ENCODE measurements at regions not wholly inside any gene's neighbourhood (a gene's known extent, or its start where the extent isn't known, plus 50 kb on each side); places are given as distances from the start of the nearest gene placed in this dataset.
A peak's percentile ranks its signal among the peaks of the same experiment; 100 is the strongest.
"Not testable (repeated sequence)": the region's sequence is repeated elsewhere in the genome, so short reads cannot be mapped to it uniquely, and the experiment has no call there.

DNA sequence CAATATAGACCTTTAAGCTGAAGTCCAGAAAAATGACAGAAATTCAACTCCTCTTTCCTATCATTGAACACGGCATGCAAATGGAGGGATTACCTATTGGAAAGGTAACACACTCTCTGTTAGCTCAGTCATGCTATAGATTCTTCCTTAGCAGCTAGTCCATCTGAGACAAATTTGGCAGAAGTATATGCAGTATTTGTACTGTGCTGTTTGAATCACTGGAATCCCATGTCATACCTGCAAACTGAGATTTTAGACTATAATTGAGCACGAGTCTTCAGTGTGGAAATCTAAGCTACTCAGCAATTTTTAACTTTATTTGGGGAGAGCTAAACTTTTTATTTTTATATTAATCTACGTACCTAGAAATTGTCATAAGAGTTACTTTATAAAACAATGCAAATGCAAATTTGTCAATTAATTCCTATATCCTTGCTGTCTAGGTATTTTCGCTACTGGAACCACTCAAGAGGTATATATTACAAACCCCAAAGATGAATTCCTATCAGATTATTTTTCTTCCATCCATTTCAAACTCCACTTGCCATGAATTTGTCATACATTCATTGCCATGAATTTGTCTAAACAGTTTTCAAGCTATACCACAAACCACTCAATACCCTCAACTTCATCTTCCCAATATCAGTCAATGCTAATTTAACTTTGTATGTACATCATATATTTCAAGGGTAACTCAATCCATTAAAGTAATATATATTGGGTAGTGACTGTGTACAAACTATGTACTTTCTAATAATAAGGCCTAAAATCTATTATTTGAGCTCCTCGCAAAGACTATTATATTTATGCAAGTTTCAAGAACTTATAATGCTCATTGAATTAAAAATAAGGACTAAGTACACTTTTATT, 224.8 kb downstream of the MEF2C start:
- in situ Hi-C loops (cut with MboI; ENCODE audit: low pct_unique_long_range_greater_than_20kb in 2 of 9, low sequenced_read_pairs in 9 of 9, unreplicated experiment in 9 of 9): loop anchor here in 7 of 9 experiments (25.0 kb wide), 5 partner anchors 171 to 521 kb away; partner anchors contain the start of gene TMEM161B (in 1 of the 7)
- WGBS, 10 experiments: 53 to 100% (median 95%) methylated on average over 1 to 5 of the region's 5 CpGs
- Histone ChIP-seq H3K4me1 (replicated peaks in 1 of 2) (peaks cover 11 to 21% of the 10 kb centered on the region in 2 donors), H3K27ac (no peak overlapping the region), H3K4me3 (no peak overlapping the region)
- no peak for ATAC-seq (replicated peaks in 6 of 8)

DNA sequence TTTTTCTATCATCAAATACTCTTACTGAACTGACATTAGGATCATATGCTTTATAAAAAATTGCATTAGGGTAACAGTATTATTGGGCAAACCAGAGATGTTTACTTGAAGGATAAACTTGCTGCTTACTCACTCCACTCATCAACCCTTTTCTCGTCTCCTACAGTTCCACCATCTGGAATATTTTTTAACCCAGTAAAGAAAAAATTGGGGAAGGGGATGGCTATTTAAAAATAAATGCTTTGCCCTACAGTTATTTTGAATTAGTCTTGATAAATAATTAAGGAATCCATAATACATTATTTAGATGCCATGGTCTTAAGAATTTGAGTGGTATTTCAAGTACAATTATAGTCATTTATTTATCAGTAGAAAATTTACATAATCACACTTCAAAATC, 225.8 kb downstream of the MEF2C start:
- H3K4me3 ChIP-seq: no peak overlapping the region
- H3K27ac ChIP-seq: no peak overlapping the region
- in situ Hi-C loops (cut with MboI; ENCODE audit: low pct_unique_long_range_greater_than_20kb in 2 of 9, low sequenced_read_pairs in 9 of 9, unreplicated experiment in 9 of 9): loop anchor here in 7 of 9 experiments (25.0 kb wide), 5 partner anchors 170 to 520 kb away; partner anchors contain the start of gene TMEM161B (in 1 of the 7)
- H3K4me1 ChIP-seq (replicated peaks in 1 of 2): peaks cover 11 to 19% of the 10 kb centered on the region in 2 donors
- no peak for ATAC-seq (replicated peaks in 6 of 8)
- 0 to 100% (median 100%) methylated on average over 1 of the region's 1 CpG; no CpG with 5 or more reads in 3 of the 10 experiments for WGBS, 10 experiments

DNA sequence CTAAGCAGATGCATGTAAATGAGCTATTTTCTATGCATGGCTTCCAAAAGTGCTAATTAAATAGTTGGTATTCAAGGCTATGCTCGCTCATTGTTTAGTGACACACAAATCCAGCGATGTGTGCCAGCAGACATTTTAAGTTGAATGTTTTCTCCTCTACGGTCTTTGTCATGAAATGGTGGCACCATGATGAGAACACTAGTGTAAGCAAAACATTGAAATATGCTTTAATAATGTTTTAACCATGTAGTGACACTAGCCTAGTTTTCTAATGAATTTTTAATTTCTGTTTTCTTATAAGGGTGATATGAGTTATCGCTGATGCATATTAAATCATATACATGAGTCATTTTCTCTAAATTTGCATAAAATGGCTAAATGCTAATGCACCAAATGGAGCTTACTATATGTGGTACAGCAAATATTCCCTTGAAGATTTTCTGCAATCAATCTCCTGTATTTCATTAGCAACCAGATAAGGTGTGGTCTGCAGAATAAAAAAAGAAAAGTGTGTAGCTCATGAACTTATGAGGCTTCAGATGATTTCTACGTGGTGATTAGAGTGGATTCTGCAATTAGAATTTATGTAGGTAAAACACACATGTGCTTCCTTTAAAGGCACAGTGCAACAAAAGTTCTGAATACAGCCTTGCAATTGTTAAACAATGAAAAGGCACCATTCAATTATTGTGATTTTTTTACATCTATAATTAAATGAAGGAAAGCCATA, 226.6 kb downstream of the MEF2C start:
- Histone ChIP-seq H3K4me3 (peak overlapping the region in 1 of 5 donors; percentile 13), H3K27ac (no peak overlapping the region), H3K4me1 (replicated peaks in 1 of 2) (peaks cover 11 to 16% of the 10 kb centered on the region in 2 donors)
- ATAC-seq (replicated peaks in 6 of 8): no peak
- in situ Hi-C loops (cut with MboI; ENCODE audit: low pct_unique_long_range_greater_than_20kb in 2 of 9, low sequenced_read_pairs in 9 of 9, unreplicated experiment in 9 of 9): loop anchor here in 7 of 9 experiments (25.0 kb wide), 5 partner anchors 169 to 519 kb away; partner anchors contain the start of gene TMEM161B (in 1 of the 7)
- WGBS, 10 experiments: 15 to 84% (median 55%) methylated on average over 3 to 5 of the region's 5 CpGs; no CpG with 5 or more reads in 1 of the 10 experiments

DNA sequence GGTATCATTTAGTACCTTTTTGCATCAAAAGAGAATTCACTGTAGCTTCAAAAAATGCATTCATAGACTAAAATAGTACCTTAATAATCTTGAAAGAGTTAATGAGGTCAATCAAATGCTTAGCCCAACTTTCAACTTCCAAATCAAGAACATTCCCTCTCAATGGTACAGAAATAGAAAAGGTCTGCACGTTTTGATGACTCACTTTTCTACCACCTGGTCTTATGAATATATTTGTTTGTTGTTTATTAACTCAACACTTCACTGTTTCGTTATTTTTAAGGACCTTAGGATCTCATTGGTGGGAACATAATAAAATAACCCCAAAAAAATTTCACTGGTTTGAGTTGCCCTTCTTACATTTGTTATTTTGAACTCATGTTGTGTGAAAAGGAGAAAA, 229.5 kb downstream of the MEF2C start:
- in situ Hi-C loops (cut with MboI; ENCODE audit: low pct_unique_long_range_greater_than_20kb in 2 of 9, low sequenced_read_pairs in 9 of 9, unreplicated experiment in 9 of 9): loop anchor here in 7 of 9 experiments (25.0 kb wide), 5 partner anchors 166 to 516 kb away; partner anchors contain the start of gene TMEM161B (in 1 of the 7)
- no peak overlapping the region for H3K27ac ChIP-seq

DNA sequence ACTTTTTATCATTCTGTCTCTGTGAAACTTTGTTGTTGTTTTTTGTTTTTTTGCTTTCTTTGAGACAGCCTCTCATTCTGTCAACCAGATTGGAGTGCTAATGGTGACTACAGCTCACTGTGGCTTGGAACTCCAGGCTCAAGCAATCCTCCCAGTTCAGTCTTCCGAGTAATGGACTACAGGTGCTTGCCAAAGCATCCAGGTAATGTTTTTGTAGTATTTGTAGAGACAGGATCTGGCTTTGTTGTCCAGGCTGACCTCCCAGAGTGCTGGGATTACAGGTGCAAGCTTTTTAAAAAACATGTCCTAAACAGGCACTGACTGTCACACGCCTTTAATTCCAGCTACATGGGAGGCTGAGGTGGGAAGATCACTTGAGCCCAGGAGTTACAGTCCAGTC, 235.1 kb downstream of the MEF2C start:
- no peak overlapping the region for H3K4me3 ChIP-seq
- no peak for ATAC-seq (replicated peaks in 6 of 8)
- no peak overlapping the region for H3K27ac ChIP-seq
- no peaks in the 10 kb centered on the region for H3K4me1 ChIP-seq (replicated peaks in 1 of 2)
- in situ Hi-C loops (cut with MboI; ENCODE audit: low pct_unique_long_range_greater_than_20kb in 2 of 9, low sequenced_read_pairs in 9 of 9, unreplicated experiment in 9 of 9): no loop called here
- 14 to 100% (median 100%) methylated on average over 1 to 2 of the region's 2 CpGs; no CpG with 5 or more reads in 3 of the 10 experiments for WGBS, 10 experiments

More for the DNA sequence above, 229.5 kb downstream of the MEF2C start:
- no peak for ATAC-seq (replicated peaks in 6 of 8)
- Histone ChIP-seq H3K4me3 (no peak overlapping the region), H3K4me1 (replicated peaks in 1 of 2) (peaks cover 0 to 8% of the 10 kb centered on the region in 2 donors)
- 0 to 90% (median 55%) methylated on average over 1 to 2 of the region's 2 CpGs for WGBS, 10 experiments

DNA sequence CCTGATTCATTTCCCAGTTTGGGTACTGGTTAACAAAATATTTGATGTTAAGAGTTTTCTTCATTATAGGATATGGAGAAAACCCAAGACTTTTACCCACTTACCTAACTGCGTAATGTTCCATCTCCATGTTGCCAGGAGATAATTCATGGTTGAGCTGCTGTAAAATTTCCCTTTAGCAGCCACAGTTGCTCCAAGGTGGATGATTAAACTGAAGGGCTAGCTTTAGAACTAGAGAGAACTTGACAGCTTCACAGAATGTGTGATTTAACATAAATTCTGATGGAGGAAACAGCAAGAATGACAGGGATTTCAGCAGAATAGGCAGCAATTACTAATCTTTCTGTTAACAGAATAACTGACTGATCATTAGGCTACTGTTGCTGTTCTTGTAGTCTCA, 236.1 kb downstream of the MEF2C start:
- Histone ChIP-seq H3K4me1 (replicated peaks in 1 of 2) (no peaks in the 10 kb centered on the region), H3K27ac (no peak overlapping the region), H3K4me3 (no peak overlapping the region)
- in situ Hi-C loops (cut with MboI; ENCODE audit: low pct_unique_long_range_greater_than_20kb in 2 of 9, low sequenced_read_pairs in 9 of 9, unreplicated experiment in 9 of 9): no loop called here
- no peak for ATAC-seq (replicated peaks in 6 of 8)
- 67 to 100% (median 100%) methylated on average over 1 of the region's 1 CpG; no CpG with 5 or more reads in 5 of the 10 experiments for WGBS, 10 experiments

DNA sequence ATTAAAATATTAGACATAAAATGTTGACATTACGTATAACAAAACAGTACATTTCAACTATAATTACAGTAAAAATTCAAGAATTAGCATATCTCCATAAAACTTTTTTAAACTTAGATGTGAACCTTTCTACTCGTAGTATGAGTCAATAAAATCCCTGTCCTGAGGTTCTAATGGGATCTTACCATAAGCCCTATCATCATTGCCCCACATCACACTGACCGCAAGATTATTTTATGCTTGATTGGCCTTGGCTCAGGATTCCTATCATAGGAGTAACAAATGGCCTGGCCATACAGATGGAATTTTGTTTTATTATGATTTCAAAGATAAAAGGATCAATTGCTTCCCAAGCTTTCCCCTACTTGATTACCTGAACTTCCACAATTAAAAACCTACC, 238.3 kb downstream of the MEF2C start:
- Histone ChIP-seq H3K4me1 (replicated peaks in 1 of 2) (no peaks in the 10 kb centered on the region), H3K27ac (no peak overlapping the region), H3K4me3 (no peak overlapping the region)
- in situ Hi-C loops (cut with MboI; ENCODE audit: low pct_unique_long_range_greater_than_20kb in 2 of 9, low sequenced_read_pairs in 9 of 9, unreplicated experiment in 9 of 9): no loop called here
- ATAC-seq (replicated peaks in 6 of 8): no peak
- WGBS, 10 experiments: 56 to 100% (median 88%) methylated on average over 1 to 3 of the region's 3 CpGs

DNA sequence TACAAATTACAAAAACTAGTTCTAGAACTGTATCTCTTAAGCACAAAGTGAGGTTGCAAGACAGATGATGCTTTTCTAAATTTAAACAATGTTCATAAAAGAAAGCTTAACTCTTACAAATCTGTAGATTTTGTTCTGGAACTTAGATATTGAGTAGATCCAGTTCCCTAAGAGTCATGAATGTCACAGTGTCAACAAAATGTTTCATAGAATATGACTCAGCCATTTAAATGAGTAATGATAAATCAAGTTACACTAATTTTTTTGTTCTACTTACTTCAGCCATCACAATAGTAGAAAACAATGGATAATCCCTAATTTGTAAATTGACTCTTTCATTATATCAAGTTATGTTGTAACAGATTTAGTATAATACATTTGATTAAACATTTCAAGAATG, 239.7 kb downstream of the MEF2C start:
- ATAC-seq (replicated peaks in 6 of 8): no peak
- H3K27ac ChIP-seq: no peak overlapping the region
- in situ Hi-C loops (cut with MboI; ENCODE audit: low pct_unique_long_range_greater_than_20kb in 2 of 9, low sequenced_read_pairs in 9 of 9, unreplicated experiment in 9 of 9): no loop called here

DNA sequence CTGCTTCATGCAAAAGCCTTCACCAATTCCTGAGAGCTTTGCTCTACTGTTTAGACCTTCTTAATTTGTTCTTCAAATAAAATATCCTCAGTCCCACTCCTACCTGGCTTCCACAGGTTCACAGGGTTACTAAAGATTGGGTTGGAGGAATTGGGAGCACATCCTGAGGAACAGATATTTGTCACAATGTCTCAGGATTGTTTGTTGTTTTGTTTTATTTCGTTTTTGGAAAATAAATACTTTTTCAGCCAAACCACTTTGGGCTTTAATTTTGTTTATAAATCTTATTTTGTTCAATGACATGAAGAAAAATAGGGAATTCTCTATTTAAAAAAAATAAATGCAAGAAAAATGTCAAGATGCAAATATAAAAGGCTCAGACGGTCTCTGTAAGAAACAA, 249.0 kb downstream of the MEF2C start:
- no peak overlapping the region for H3K4me3 ChIP-seq
- H3K4me1 ChIP-seq (replicated peaks in 1 of 2): no peaks in the 10 kb centered on the region
- 0 to 80% (median 35%) methylated on average over 1 to 2 of the region's 2 CpGs for WGBS, 10 experiments
- ATAC-seq (replicated peaks in 6 of 8): no peak
- no peak overlapping the region for H3K27ac ChIP-seq
- in situ Hi-C loops (cut with MboI; ENCODE audit: low pct_unique_long_range_greater_than_20kb in 2 of 9, low sequenced_read_pairs in 9 of 9, unreplicated experiment in 9 of 9): no loop called here

More for the DNA sequence above, 239.7 kb downstream of the MEF2C start:
- Histone ChIP-seq H3K4me1 (replicated peaks in 1 of 2) (no peaks in the 10 kb centered on the region), H3K4me3 (no peak overlapping the region)

DNA sequence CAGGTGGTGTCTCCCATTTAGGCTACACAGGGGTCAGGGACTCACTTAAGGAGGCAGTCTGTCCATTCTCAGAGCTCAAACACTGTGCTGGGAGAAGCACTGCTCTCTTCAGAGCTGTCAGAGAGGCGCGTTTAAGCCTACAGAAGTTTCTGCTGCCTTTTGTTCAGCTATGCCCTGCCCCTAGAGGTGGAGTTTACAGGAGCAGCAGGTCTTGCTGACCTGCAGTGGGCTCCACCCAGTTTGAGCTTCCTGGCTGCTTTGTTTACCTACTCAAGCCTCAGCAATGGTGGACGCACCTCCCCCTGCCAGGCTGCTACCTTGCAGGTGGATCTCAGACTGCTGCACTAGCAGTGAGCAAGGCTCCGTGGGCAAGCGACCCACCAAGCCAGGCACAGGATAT, 260.1 kb downstream of the MEF2C start:
- H3K4me1 ChIP-seq (replicated peaks in 1 of 2); H3K27ac ChIP-seq; H3K4me3 ChIP-seq; ATAC-seq (replicated peaks in 6 of 8); in situ Hi-C loops (cut with MboI; ENCODE audit: low pct_unique_long_range_greater_than_20kb in 2 of 9, low sequenced_read_pairs in 9 of 9, unreplicated experiment in 9 of 9): not testable (repeated sequence)
- WGBS, 10 experiments: 0 to 100% (median 70%) methylated on average over 1 to 5 of the region's 5 CpGs; no CpG with 5 or more reads in 3 of the 10 experiments

DNA sequence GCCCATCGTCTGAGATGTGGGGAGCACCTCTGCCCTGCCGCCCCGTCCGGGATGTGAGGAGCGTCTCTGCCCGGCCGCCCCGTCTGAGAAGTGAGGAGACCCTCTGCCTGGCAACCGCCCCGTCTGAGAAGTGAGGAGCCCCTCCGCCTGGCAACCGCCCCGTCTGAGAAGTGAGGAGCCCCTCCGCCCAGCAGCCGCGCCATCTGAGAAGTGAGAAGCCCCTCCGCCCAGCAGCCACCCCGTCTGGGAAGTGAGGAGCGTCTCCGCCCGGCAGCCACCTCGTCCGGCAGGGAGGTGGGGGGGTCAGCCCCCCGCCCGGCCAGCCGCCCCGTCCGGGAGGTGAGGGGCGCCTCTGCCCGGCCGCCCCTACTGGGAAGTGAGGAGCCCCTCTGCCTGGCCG, 267.2 kb downstream of the MEF2C start:
- WGBS, 10 experiments: no CpG with 5 or more reads among the region's 32 CpGs
- H3K27ac ChIP-seq; H3K4me1 ChIP-seq (replicated peaks in 1 of 2); in situ Hi-C loops (cut with MboI; ENCODE audit: low pct_unique_long_range_greater_than_20kb in 2 of 9, low sequenced_read_pairs in 9 of 9, unreplicated experiment in 9 of 9); H3K4me3 ChIP-seq; ATAC-seq (replicated peaks in 6 of 8): not testable (repeated sequence)

DNA sequence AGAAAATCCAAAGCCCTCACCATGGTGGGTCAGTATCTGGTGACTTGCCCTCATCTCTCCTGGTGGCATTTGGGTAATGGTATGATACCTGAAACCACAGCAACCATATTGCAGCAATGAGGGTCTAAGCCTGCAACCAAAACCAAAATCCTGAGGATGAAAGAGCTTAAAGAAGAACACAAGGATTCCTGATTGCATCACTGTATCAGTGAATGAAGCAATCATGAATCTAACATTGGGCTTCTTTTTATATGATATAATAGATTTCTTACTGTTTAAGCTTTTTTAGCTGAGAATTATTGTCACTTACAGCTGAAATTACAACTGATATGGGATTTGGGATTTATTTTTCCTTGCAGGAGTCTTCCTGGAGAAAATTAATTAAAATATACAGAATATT, 269.9 kb downstream of the MEF2C start:
- Histone ChIP-seq H3K27ac (no peak overlapping the region), H3K4me1 (replicated peaks in 1 of 2) (no peaks in the 10 kb centered on the region), H3K4me3 (no peak overlapping the region)
- ATAC-seq (replicated peaks in 6 of 8): no peak
- in situ Hi-C loops (cut with MboI; ENCODE audit: low pct_unique_long_range_greater_than_20kb in 2 of 9, low sequenced_read_pairs in 9 of 9, unreplicated experiment in 9 of 9): no loop called here

DNA sequence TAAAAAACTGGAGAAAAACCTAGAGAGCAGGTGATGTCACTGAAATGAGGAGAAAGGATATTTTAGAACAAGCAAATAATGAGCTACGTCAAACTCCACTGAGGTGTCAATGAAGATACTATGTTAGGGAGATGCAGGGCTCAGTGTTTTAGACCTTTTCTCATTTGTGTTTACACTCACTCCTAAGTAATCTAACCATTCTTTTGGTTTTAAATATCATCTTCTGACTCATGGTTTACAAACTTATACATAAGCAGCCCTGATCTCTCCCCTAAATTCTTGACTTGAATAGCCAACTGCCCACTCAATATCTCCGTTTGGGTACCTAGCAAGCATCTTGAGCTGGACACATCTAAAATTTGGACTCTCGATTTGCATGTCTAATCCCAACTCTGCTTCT, 272.4 kb downstream of the MEF2C start:
- Histone ChIP-seq H3K4me3 (no peak overlapping the region), H3K4me1 (replicated peaks in 1 of 2) (no peaks in the 10 kb centered on the region), H3K27ac (no peak overlapping the region)
- in situ Hi-C loops (cut with MboI; ENCODE audit: low pct_unique_long_range_greater_than_20kb in 2 of 9, low sequenced_read_pairs in 9 of 9, unreplicated experiment in 9 of 9): no loop called here
- ATAC-seq (replicated peaks in 6 of 8): no peak
- 0 to 94% (median 82%) methylated on average over 1 to 3 of the region's 3 CpGs; no CpG with 5 or more reads in 2 of the 10 experiments for WGBS, 10 experiments

Data from motor neuron (in vitro differentiated cells).